ENCODE measurements at regions not wholly inside any gene's neighbourhood (a gene's known extent, or its start where the extent isn't known, plus 50 kb on each side); places are given as distances from the start of the nearest gene placed in this dataset.
"Not testable (repeated sequence)": the region's sequence is repeated elsewhere in the genome, so short reads cannot be mapped to it uniquely, and the experiment has no call there.

DNA sequence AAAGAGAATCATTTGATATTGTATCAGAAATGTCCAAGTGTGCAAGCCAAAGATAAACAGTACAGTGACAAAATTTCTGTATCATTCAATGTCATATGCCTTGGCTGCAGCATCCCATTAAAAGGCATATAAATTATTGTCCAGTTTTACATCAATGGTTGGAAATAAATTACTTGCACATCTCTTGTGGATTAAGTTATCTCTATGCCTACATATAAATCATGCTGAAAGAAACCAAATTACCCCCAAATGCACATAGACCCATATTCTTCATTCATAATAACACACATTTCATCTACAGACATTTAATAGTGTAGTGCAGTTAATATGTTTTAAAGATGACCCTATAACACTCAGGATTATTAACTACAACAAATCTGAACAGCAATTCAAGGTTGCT lies 1415.7 kb upstream of the PCDH9 start:
- no peak for DNase-seq (ENCODE audit: low spot score)

DNA sequence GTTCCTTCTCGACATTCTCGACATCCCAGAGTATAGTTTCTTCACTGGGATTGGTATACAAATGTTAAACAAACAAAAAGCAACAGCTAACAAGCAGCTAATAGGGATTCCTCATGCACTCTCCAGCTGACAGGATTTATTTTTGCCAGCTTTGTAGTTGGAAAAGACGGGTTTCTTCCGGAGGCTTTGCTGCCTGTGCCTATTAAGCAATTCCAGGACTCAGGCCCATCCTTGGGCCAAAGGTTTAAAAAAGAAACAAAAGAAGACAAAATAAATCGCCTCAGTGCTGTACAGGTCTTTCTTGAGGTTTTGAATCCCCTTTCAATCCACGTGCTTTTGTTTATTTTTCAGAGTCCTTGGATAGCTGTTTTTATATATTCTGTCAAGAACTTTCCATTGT lies 1414.5 kb upstream of the PCDH9 start:
- DNase-seq (ENCODE audit: low spot score) = no peak

DNA sequence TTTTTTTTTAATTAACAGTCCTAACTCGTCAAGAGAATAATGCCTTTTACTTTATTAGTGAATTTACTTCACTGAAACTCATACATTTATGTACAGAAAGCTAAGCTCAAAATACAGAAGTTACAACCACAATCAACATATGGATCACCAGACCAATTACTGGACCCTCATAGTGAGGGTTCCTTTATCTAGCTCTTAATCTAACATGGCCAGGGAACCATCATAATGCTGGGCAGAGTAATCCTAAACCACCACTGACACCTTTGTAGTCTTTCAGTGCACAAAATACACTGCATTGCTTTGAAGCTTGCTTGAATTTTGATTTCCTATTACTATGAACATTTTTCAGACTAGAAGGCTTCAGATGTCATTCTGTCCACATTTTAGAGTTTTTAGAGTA lies 1406.6 kb upstream of the PCDH9 start:
- DNase-seq (ENCODE audit: low spot score) = no peak

DNA sequence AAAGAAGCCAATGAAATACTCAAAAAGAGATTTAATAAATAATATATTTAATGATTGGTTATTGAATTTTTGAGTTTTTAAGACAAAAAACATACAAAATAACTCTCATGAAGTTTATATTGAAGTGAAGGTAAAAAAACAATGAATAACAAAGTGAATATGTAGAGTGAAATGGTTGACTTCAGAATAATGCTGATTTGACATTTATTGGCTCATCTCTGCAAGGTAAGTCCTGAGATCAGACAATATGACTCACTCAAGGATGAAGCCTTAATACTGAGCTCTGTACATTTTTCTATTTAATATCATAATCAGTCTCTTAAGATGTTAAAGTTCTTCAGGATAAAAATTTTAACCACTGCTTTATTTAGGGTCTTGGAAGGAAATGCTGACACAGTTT lies 1398.9 kb upstream of the PCDH9 start:
- DNase-seq (ENCODE audit: low spot score) = no peak

DNA sequence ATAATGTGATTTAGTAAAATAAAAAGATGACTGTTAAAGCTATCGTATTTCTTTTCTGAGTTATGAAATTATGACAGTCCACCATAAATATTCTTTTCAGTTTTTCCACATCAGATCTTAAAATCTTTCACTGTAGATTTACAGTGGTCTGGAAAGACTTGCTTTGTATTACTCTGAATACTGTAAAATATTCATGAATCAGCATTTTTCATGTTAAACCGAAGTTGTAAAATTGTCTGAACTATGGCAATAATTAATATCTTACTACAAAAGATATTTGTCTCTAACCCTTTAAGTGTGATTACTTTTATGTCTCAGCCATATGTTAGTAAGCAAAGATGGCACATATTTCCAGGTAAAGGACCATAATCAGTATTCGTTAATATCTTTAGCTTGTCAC lies 1397.2 kb upstream of the PCDH9 start:
- DNase-seq (ENCODE audit: low spot score) = no peak

DNA sequence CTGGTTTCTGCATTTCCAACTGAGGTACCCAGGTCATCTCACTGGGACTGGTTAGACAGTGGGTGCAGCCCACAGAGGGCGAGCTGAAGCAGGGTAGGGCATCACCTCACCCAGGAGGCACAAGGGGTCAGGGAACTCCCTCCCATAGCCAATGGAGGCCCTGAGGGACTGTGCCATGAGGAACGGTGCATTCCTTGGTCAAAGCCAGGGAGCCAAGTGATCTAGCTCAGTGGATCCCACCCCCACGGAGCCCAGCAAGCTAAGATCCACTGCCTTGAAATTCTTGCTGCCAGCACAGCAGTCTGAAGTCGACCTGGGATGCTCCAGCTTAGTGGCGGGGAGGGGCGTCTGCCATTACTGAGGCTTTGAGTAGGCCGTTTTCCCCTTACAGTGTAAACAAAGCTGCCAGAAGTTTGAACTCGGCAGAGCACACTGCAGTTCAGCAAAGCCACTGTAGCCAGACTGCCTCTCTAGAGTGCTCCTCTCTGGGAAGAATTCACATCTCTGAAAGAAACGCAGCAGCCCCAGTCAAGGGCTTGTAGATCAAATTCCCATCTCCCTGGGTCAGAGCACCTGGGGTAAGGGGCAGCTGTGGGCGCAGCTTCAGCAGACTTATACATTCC lies 1386.6 kb upstream of the PCDH9 start:
- no peak for DNase-seq (ENCODE audit: low spot score)

- DNase-seq (ENCODE audit: low spot score) = no peak
Measured at GRCh38 chr13:68609661-68610060, 1379.5 kb upstream of the PCDH9 start.

DNA sequence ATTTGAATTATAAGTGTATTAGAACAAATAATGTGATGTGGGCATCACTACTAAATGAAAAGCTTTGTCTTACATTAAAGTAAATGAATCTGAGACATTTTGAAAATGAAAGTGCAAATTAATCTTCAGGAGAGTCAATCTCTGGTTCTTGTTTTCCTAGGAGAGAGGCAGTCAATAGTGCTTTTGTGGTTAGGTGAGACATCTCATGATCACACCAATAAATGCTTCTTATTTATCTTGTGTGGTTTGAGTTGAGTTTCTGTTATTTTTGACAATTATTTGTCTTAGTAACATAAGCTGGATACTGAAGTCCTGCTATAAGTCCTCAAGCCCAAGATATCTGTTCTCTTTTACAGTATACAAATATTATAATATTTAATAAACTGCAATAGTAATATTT lies 1378.0 kb upstream of the PCDH9 start:
- DNase-seq (ENCODE audit: low spot score) = no peak

- DNase-seq (ENCODE audit: low spot score) = no peak
Measured at GRCh38 chr13:68597641-68598040, 1367.5 kb upstream of the PCDH9 start.

GRCh38 chr13:68588623-68589022 lies 1358.5 kb upstream of the PCDH9 start:
- no peak for DNase-seq (ENCODE audit: low spot score)

DNA sequence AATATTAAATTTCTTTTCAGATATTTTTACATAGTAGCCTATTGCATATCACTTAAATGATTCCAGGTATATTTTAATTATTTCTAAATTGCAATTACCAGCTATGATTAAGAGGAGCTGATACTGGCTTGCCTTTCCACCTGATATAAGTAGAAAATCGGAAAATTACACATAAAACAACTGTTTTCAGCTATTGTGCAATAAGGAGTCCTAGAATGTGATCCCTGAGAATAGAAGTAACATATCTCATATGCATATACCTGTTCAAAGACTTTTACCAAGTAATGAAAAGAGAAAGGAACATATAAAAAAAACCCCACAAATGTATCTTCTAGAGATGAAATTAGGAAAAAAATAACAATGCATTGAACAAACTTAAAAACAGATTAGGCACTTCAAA lies 1354.6 kb upstream of the PCDH9 start:
- no peak for DNase-seq (ENCODE audit: low spot score)

DNA sequence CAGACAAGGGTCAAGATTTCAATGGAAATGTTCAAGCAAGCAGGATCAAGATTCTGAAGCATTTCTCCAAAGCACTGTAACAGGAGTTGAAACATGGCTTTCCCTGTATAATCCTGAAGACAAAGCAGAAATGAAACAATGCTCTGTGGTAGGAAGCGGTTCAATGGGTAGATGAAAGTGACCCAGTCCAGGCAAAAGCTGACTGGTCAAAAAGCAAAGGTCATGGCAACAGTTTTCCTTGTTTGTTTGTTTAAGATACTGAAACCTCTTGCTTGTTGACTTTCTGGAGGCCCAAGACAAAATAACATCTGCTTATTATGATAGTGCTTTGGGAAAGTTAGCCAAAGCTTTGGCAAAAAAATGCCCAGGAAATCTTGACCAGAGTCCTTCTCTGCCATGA lies 1343.9 kb upstream of the PCDH9 start:
- no peak for DNase-seq (ENCODE audit: low spot score)

GRCh38 chr13:68551701-68552522 lies 1321.8 kb upstream of the PCDH9 start:
- no peak for DNase-seq (ENCODE audit: low spot score)

DNA sequence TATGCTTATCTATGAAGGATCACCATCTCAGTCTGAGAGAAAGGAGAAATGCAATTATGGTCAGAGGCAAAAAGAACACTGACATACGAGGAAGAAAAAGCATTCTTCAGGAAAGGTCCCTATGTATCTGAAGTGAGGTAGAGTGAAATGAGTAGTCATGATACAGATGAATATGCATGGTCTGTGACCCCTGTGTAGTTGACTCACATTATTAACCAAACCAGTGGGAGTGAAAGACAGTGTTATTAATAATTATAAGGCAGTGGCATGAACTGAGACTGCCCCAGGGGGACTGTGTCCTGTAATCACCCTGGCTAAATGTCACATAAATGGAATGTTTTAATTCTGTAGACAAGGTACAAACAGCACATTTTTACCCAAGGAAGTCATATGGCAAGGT lies 1320.2 kb upstream of the PCDH9 start:
- DNase-seq (ENCODE audit: low spot score) = no peak

DNA sequence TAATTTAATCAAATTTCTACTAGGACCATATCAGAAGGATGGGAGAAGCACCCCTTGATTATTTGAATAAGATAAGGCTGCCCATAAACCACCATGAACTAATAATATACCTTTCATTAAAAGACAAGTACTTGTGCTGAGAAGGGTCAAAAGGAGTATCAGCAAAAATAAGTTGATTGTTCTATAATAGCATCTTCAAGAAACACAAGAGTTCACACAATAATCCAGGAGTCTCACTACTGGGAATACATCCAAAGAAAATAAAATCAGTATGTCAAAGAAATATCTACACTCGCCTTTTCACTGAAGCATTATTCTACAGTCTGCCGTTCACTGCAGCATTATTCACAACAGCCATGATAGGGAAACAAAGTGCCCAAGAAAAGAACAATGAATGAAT lies 1310.1 kb upstream of the PCDH9 start:
- no peak for DNase-seq (ENCODE audit: low spot score)

DNA sequence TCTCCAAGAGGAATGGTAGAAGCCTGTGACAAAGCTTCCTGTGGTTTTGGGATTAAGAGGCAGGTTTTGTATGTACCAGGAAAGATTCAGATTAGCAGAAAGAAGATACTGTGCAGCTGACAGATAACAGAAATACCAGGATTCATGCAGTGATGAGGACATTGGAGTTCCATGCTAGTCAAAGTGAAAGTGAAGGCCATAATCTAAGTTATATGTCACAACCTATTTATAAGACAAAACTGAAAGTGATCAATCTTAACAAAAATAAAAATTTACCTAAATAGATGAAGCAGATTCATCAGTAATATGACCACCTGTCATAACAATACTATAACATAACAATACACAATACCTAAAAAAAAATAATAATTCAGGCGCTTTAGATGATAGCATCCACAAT lies 1305.2 kb upstream of the PCDH9 start:
- no peak for DNase-seq (ENCODE audit: low spot score)

DNA sequence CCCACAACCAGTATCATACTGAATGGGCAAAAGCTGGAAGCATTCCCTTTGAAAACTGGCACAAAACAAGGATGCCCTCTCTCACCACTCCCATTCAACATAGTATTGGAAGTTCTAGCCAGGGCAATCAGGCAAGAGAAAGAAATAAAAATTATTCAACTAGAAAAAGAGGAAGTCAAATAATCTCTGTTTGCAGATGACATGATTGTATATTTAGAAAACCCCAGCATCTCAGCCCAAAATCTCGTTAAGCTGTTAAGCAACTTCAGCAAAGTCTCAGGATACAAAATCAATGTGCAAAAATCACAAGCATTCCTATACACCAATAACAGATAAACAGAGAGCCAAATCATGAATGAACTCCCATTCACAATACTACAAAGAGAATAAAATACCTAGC lies 1297.0 kb upstream of the PCDH9 start:
- not testable (repeated sequence) for DNase-seq (ENCODE audit: low spot score)

DNA sequence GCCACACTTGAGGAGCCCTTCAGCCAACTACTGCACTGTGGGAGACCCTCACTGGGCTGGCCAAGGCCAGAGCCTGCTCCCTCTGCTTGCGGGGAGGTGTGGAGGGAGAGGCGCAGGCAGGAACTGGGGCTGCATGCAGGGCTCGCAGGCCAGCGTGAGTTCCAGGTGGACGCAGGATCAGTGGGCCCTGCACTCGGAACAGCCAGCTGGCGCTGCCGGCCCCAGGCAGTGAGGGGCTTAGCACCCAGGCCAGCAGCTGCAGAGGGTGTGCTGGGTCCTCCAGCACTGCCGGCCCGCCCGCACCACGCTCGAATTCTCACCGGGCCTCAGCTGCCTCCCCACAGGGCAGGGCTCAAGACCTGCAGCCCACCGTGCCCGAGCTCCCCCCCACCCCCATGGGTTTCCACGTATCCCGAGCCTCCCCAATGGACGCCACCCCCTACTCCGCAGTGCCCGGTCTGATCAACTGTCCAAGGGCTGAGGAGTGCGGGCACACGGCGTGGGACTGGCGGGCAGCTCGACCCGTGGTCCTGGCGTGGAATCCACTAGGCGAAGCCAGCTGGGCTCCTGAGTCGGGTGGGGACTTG lies 1293.8 kb upstream of the PCDH9 start:
- no peak for DNase-seq (ENCODE audit: low spot score)

DNA sequence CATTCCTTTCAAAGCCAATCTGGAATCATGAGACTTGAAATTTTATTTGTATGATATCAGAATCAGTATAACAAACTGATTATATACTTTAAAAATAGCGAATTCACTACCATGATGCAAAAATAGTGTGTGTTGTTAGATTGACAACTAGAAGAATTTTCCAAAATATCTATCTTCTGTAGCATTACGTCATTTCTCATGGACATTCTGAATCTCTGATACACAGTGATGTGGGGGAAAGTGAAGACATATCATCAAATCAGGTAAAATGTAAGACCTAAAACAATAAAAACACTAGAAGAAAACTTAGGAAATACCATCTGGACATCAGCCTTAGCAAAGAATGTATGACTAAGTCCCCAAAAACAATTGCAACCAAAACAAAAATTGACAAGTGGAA lies 1292.0 kb upstream of the PCDH9 start:
- no peak for DNase-seq (ENCODE audit: low spot score)

GRCh38 chr13:68509734-68510621 lies 1279.8 kb upstream of the PCDH9 start:
- DNase-seq (ENCODE audit: low spot score) = no peak

- no peak for DNase-seq (ENCODE audit: low spot score)
Measured at GRCh38 chr13:68506888-68507551, 1276.9 kb upstream of the PCDH9 start.

GRCh38 chr13:68490594-68490993 lies 1260.5 kb upstream of the PCDH9 start:
- DNase-seq (ENCODE audit: low spot score) = no peak

All from kidney capillary endothelial cell (primary cell).